ENCODE measurements at regions not wholly inside any gene's neighbourhood (a gene's known extent, or its start where the extent isn't known, plus 50 kb on each side); places are given as distances from the start of the nearest gene placed in this dataset.

- no peak for TF ChIP-seq ZBTB40 (IDR thresholded peaks at IDR 0.05; ENCODE audit: borderline replicate concordance)
Observed at GRCh38 chr9:109935406-109936087, 155.5 kb downstream of the PALM2AKAP2 start (continued).

GRCh38 chr9:109937861-109938453, 158.0 kb downstream of the PALM2AKAP2 start:
- ChIA-PET SMC1A (ENCODE audit: uncharacterized antibody, unreplicated experiment) (interaction anchor here (1.1 to 1.4 kb wide), 4 partner anchors 8 to 30 kb away, joined by 3 to 5 read pairs (median 4); no protein-coding TSS in a partner anchor), RAD21 (ENCODE audit: unreplicated experiment) (interaction anchor here (1.1 kb wide), 1 partner anchor 29 kb away, joined by 3 read pairs; no protein-coding TSS in a partner anchor), POLR2A (no interaction called here), CTCF (interaction anchor here (1.4 kb wide), 1 partner anchor 12 kb away, joined by 4 read pairs; no protein-coding TSS in a partner anchor)
- H3K79me2 ChIP-seq (ENCODE audit: control insufficient read depth, insufficient read depth, low read length) = no peaks in the 10 kb centered on the region
- H3K4me1 ChIP-seq (ENCODE audit: control insufficient read depth, insufficient read depth, low read length) = peaks cover 23% of the 10 kb centered on the region
- H2AFZ ChIP-seq (ENCODE audit: control insufficient read depth, low read depth, low read length) = no peak overlapping the region
- no peak overlapping the region for H3K9ac ChIP-seq (ENCODE audit: control insufficient read depth, insufficient read depth, low read length)
- H3K27me3 ChIP-seq (replicated peaks in 1 of 2; ENCODE audit: control insufficient read depth in 2 of 2, insufficient read depth in 2 of 2, low read length in 1 of 2) = no peaks in the 10 kb centered on the region
- ATAC-seq = no peak
- H4K20me1 ChIP-seq (ENCODE audit: control insufficient read depth, insufficient read depth) = no peaks in the 10 kb centered on the region
- intact Hi-C loops (cut with micrococcal nuclease; ENCODE audit: unreplicated experiment) = no loop called here
- TF ChIP-seq RUNX3 (IDR thresholded peaks at IDR 0.05; ENCODE audit: low read length) (0 out of 2 replicates have a peak, but pooled peaks have one; percentile 14), RCOR1 (conservative IDR thresholded peaks at IDR 0.05; ENCODE audit: low read depth, low read length) (no peak), SIX5 (IDR thresholded peaks at IDR 0.05; ENCODE audit: low read depth, low read length, severe bottlenecking) (no peak)
- in situ Hi-C loops (cut with MboI) = no loop called here
- no peak for FAIRE-seq
- no peak overlapping the region for H3K4me2 ChIP-seq (ENCODE audit: control insufficient read depth, insufficient read depth)
- no peaks in the 10 kb centered on the region for H3K36me3 ChIP-seq (ENCODE audit: control insufficient read depth in 2 of 2, insufficient read depth in 2 of 2, low read length in 1 of 2)
- no peak overlapping the region for H3K4me3 ChIP-seq
- DNase-seq (ENCODE audit: low read depth, low spot score) = no peak
- no TSS peak for BruUV-seq (replicated peaks)
- H3K9me3 ChIP-seq (replicated peaks; ENCODE audit: control insufficient read depth, insufficient read depth, low read length) = no peaks in the 10 kb centered on the region
- 78% methylated on average over 3 of the region's 3 CpGs for WGBS (ENCODE audit: insufficient coverage, insufficient replicate concordance, low lambda C conversion rate, missing lambda C conversion rate)
- H3K27ac ChIP-seq (ENCODE audit: control insufficient read depth, insufficient read depth) = no peak overlapping the region
